ENCODE measurements at regions not wholly inside any gene's neighbourhood (a gene's known extent, or its start where the extent isn't known, plus 50 kb on each side); places are given as distances from the start of the nearest gene placed in this dataset.

DNA sequence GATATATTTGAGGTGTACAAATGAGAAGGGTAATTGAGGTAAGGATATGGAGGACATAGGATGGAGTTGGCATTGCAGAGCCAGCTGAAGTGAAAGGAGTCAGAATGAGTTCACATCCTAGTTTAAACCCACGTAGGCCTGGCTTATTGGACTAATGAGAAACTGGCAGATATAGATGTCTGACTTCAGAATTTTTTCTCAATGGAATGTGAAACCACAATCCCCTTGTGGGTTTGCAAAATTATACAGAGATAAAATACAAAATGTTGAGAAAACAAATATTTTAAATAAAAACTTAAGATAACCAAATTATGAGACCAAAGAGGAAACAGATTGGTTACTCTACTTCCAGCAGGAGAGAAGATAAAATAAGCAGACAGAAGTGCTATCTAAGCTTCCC, 277.4 kb upstream of the LRRC7 start:
- TF ChIP-seq, protein P1, sequence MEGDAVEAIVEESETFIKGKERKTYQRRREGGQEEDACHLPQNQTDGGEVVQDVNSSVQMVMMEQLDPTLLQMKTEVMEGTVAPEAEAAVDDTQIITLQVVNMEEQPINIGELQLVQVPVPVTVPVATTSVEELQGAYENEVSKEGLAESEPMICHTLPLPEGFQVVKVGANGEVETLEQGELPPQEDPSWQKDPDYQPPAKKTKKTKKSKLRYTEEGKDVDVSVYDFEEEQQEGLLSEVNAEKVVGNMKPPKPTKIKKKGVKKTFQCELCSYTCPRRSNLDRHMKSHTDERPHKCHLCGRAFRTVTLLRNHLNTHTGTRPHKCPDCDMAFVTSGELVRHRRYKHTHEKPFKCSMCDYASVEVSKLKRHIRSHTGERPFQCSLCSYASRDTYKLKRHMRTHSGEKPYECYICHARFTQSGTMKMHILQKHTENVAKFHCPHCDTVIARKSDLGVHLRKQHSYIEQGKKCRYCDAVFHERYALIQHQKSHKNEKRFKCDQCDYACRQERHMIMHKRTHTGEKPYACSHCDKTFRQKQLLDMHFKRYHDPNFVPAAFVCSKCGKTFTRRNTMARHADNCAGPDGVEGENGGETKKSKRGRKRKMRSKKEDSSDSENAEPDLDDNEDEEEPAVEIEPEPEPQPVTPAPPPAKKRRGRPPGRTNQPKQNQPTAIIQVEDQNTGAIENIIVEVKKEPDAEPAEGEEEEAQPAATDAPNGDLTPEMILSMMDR (IDR thresholded peaks at IDR 0.05), result no peak
- TF ChIP-seq EP300 (IDR thresholded peaks at IDR 0.05; ENCODE audit: borderline replicate concordance in 1 of 2, low read depth in 1 of 2, low read length in 1 of 2) (no peak), ELF1 (IDR thresholded peaks at IDR 0.05) (no peak), POLR2AphosphoS5 (IDR thresholded peaks at IDR 0.05; ENCODE audit: low read depth, low read length) (no peak), GABPA (IDR thresholded peaks at IDR 0.05; ENCODE audit: low read depth) (no peak), JUND (IDR thresholded peaks at IDR 0.05) (no peak), NFIC (IDR thresholded peaks at IDR 0.05; ENCODE audit: borderline replicate concordance) (no peak), RAD21 (IDR thresholded peaks at IDR 0.05; ENCODE audit: low read length) (no peak), NRF1 (IDR thresholded peaks at IDR 0.05; ENCODE audit: low read depth, low read length) (no peak), FOXM1 (IDR thresholded peaks at IDR 0.05; ENCODE audit: low read depth) (no peak), EZH2phosphoT487 (IDR thresholded peaks at IDR 0.05; ENCODE audit: borderline replicate concordance, low read depth) (no peak)
- TF ChIP-seq, protein P2, sequence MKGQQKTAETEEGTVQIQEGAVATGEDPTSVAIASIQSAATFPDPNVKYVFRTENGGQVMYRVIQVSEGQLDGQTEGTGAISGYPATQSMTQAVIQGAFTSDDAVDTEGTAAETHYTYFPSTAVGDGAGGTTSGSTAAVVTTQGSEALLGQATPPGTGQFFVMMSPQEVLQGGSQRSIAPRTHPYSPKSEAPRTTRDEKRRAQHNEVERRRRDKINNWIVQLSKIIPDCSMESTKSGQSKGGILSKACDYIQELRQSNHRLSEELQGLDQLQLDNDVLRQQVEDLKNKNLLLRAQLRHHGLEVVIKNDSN (IDR thresholded peaks at IDR 0.05; ENCODE audit: borderline replicate concordance, low read depth), result no peak

Data from SK-N-SH (cell line).